Vagina (tissue), 2 donors: ENCODE measurements at regions not wholly inside any gene's neighbourhood (a gene's known extent, or its start where the extent isn't known, plus 50 kb on each side); places are given as distances from the start of the nearest gene placed in this dataset.

ENCODE experiments used
- DNase-seq, 2 donors: peaks; one replicate each; pipeline ENCODE4 v3.0.0-alpha.2; 2017; ENCODE audit errors: extremely low spot score in 2 of 2
- H3K27ac ChIP-seq: fragments of 200-600 bp; sonication (generic); one replicate; pipeline ENCODE4 v1.5.1; 2019
- H3K27me3 ChIP-seq: fragments of 200-600 bp; sonication (generic); one replicate; pipeline ENCODE4 v1.5.1; 2019
- H3K36me3 ChIP-seq, 2 donors: fragments of 200-600 bp; sonication (generic); one replicate each; pipeline ENCODE4 v1.5.1; 2017 to 2019
- H3K4me1 ChIP-seq: fragments of 200-600 bp; sonication (generic); one replicate; pipeline ENCODE4 v1.5.1; 2019
- H3K4me3 ChIP-seq, 2 donors: fragments of 200-600 bp; sonication (generic); 1 replicate in 1 of 2; 2 replicates in 1 of 2; pipeline ENCODE4 v1.5.1; 2016 to 2019
- H3K9me3 ChIP-seq: fragments of 200-600 bp; sonication (generic); one replicate; pipeline ENCODE4 v1.5.1; 2019
- POLR2A ChIP-seq, 2 donors: fragments of 450-650 bp; IDR thresholded peaks; one replicate each; pipeline ENCODE4 v1.6.1; 2017; ENCODE audit warnings: antibody characterized with exemption in 2 of 2, mild to moderate bottlenecking in 2 of 2, moderate library complexity in 2 of 2
- POLR2AphosphoS5 ChIP-seq, 2 donors: sonication (generic); formaldehyde crosslinking; IDR thresholded peaks; one replicate each; pipeline ENCODE4 v1.9.0; 2017; ENCODE audit warnings: antibody characterized with exemption in 2 of 2, mild to moderate bottlenecking in 2 of 2, low read depth in 1 of 2; ENCODE audit not compliant: insufficient read depth in 1 of 2
- intact Hi-C: fragments of 100-400 bp; cut with DNase I; formaldehyde crosslinking; loops from one replicate; pipeline ENCODE4 v1.15.1; 2023
- TF ChIP-seq, protein P1 (sequence below), 3 experiments: fragments of 450-650 bp in 2 of 3; fragments of 200-600 bp in 1 of 3; sonication (generic) in 1 of 3; IDR thresholded peaks; one replicate each; pipeline ENCODE4 v1.5.1; 2017 to 2019; ENCODE audit warnings: antibody characterized with exemption in 3 of 3, mild to moderate bottlenecking in 2 of 3, moderate library complexity in 2 of 3

DNA sequence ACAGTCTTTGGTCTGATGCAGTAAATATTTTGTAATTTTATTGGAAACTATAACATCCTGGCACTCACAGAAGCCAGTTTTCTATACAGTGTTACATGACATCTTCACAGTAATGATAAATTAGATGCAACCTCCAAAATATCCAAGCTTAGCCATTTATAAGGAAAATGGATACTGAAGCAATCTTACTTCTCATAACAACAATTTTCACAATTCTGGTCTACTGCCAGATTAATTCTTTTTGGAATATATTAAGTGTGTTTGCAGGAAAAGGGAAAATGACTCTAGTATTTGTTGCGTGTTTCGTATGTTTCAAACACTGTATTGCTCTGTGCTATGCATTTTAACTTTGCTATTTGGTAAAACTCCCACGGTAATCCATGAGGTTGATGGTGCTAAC is 1870.9 kb downstream of the ARAP2 start:
- Histone ChIP-seq H3K9me3 (no peaks in the 10 kb centered on the region), H3K4me1 (no peaks in the 10 kb centered on the region), H3K36me3 (no peaks in the 10 kb centered on the region), H3K4me3 (no peak overlapping the region), H3K27me3 (no peaks in the 10 kb centered on the region), H3K27ac (no peak overlapping the region)
- DNase-seq: no peak
- TF ChIP-seq POLR2AphosphoS5 (IDR thresholded peaks at IDR 0.05; ENCODE audit: insufficient read depth in 1 of 2, low read depth in 1 of 2): no peak
- TF ChIP-seq POLR2A (IDR thresholded peaks at IDR 0.05): no peak
- TF ChIP-seq, protein P1, sequence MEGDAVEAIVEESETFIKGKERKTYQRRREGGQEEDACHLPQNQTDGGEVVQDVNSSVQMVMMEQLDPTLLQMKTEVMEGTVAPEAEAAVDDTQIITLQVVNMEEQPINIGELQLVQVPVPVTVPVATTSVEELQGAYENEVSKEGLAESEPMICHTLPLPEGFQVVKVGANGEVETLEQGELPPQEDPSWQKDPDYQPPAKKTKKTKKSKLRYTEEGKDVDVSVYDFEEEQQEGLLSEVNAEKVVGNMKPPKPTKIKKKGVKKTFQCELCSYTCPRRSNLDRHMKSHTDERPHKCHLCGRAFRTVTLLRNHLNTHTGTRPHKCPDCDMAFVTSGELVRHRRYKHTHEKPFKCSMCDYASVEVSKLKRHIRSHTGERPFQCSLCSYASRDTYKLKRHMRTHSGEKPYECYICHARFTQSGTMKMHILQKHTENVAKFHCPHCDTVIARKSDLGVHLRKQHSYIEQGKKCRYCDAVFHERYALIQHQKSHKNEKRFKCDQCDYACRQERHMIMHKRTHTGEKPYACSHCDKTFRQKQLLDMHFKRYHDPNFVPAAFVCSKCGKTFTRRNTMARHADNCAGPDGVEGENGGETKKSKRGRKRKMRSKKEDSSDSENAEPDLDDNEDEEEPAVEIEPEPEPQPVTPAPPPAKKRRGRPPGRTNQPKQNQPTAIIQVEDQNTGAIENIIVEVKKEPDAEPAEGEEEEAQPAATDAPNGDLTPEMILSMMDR (IDR thresholded peaks at IDR 0.05): no peak
- intact Hi-C loops: no loop called here

DNA sequence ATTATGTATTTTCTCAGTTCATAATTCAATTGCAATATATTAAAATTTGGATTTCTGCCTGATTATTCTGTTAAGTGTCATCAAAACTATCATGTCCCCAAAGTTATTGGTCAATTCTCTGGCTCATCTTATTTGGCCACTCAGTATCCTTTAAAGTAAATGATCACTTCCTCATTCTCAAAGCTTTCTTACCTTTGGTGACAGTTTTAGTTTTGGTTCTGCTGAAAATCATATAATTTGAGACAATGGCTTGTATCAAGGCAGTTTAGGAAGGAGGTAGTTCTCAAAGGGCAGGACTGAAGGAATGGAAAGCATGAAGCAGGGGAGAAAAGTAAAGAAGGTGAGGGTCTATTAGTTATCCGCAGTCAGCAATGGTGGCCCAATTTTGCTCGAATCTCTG is 1832.1 kb downstream of the ARAP2 start:
- H3K4me1 ChIP-seq: no peaks in the 10 kb centered on the region
- H3K4me3 ChIP-seq: no peak overlapping the region
- no peak overlapping the region for H3K27ac ChIP-seq
- DNase-seq: no peak
- intact Hi-C loops: no loop called here
- H3K9me3 ChIP-seq: no peaks in the 10 kb centered on the region
- no peaks in the 10 kb centered on the region for H3K27me3 ChIP-seq
- H3K36me3 ChIP-seq: no peaks in the 10 kb centered on the region
- TF ChIP-seq, protein P1 (IDR thresholded peaks at IDR 0.05): no peak
- no peak for TF ChIP-seq POLR2A (IDR thresholded peaks at IDR 0.05)
- no peak for TF ChIP-seq POLR2AphosphoS5 (IDR thresholded peaks at IDR 0.05; ENCODE audit: insufficient read depth in 1 of 2, low read depth in 1 of 2)

GRCh38 chr4:34412911-34413310 is 1831.4 kb downstream of the ARAP2 start:
- no peak overlapping the region for H3K27ac ChIP-seq
- intact Hi-C loops: no loop called here
- DNase-seq: no peak

GRCh38 chr4:34417160-34417559 is 1827.2 kb downstream of the ARAP2 start:
- Histone ChIP-seq H3K27me3 (no peaks in the 10 kb centered on the region), H3K27ac (no peak overlapping the region)

More at GRCh38 chr4:34412911-34413310, 1831.4 kb downstream of the ARAP2 start:
- Histone ChIP-seq H3K4me1 (no peaks in the 10 kb centered on the region), H3K9me3 (no peaks in the 10 kb centered on the region), H3K27me3 (no peaks in the 10 kb centered on the region), H3K36me3 (no peaks in the 10 kb centered on the region), H3K4me3 (no peak overlapping the region)
- TF ChIP-seq, protein P1 (IDR thresholded peaks at IDR 0.05): no peak
- no peak for TF ChIP-seq POLR2A (IDR thresholded peaks at IDR 0.05)

GRCh38 chr4:34419871-34420270 is 1824.4 kb downstream of the ARAP2 start:
- H3K36me3 ChIP-seq: no peaks in the 10 kb centered on the region
- TF ChIP-seq POLR2A (IDR thresholded peaks at IDR 0.05) (no peak), POLR2AphosphoS5 (IDR thresholded peaks at IDR 0.05; ENCODE audit: insufficient read depth in 1 of 2, low read depth in 1 of 2) (no peak)
- TF ChIP-seq, protein P1 (IDR thresholded peaks at IDR 0.05): no peak
- no peaks in the 10 kb centered on the region for H3K9me3 ChIP-seq
- intact Hi-C loops: no loop called here
- DNase-seq: no peak
- H3K4me1 ChIP-seq: no peaks in the 10 kb centered on the region
- H3K4me3 ChIP-seq: no peak overlapping the region
- H3K27ac ChIP-seq: no peak overlapping the region
- no peaks in the 10 kb centered on the region for H3K27me3 ChIP-seq

More at GRCh38 chr4:34417160-34417559, 1827.2 kb downstream of the ARAP2 start:
- Histone ChIP-seq H3K4me1 (no peaks in the 10 kb centered on the region), H3K36me3 (no peaks in the 10 kb centered on the region), H3K4me3 (no peak overlapping the region), H3K9me3 (no peaks in the 10 kb centered on the region)
- no peak for DNase-seq
- TF ChIP-seq POLR2AphosphoS5 (IDR thresholded peaks at IDR 0.05; ENCODE audit: insufficient read depth in 1 of 2, low read depth in 1 of 2) (peak in 1 of 2 donors; percentile 18), POLR2A (IDR thresholded peaks at IDR 0.05) (no peak)
- TF ChIP-seq, protein P1 (IDR thresholded peaks at IDR 0.05): no peak
- intact Hi-C loops: no loop called here
